ENCODE measurements at regions not wholly inside any gene's neighbourhood (a gene's known extent, or its start where the extent isn't known, plus 50 kb on each side); places are given as distances from the start of the nearest gene placed in this dataset.

DNA sequence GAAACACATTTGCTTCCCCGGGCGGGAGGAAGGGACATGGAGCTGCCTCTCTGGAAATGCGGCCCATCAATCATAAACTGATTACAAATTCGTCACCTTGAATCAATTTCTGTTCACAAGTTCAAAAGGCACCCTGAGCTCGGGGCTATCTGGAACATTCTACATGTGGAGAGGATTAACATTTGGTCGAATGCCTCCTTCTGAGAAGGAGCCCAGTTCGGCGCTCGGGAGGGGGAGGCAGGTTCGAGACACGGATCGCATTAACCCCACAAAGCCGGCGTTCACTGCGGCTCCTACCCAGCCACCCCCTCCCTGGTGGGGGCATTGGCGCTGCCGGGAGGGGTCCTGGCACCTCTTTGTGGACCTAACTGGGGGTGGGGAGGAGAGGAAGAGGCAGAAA lies 108.0 kb downstream of the CPZ start:
- TF ChIP-seq, protein P1, sequence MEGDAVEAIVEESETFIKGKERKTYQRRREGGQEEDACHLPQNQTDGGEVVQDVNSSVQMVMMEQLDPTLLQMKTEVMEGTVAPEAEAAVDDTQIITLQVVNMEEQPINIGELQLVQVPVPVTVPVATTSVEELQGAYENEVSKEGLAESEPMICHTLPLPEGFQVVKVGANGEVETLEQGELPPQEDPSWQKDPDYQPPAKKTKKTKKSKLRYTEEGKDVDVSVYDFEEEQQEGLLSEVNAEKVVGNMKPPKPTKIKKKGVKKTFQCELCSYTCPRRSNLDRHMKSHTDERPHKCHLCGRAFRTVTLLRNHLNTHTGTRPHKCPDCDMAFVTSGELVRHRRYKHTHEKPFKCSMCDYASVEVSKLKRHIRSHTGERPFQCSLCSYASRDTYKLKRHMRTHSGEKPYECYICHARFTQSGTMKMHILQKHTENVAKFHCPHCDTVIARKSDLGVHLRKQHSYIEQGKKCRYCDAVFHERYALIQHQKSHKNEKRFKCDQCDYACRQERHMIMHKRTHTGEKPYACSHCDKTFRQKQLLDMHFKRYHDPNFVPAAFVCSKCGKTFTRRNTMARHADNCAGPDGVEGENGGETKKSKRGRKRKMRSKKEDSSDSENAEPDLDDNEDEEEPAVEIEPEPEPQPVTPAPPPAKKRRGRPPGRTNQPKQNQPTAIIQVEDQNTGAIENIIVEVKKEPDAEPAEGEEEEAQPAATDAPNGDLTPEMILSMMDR (conservative IDR thresholded peaks at IDR 0.05; ENCODE audit: low read depth, low read length), result no peak
- peak; percentile 81 for TF ChIP-seq EZH2 (IDR thresholded peaks at IDR 0.05; ENCODE audit: borderline replicate concordance, low read depth, low read length, poor library complexity, severe bottlenecking)

Measured in A673 (cell line).